DMS114 treated with DMSO at 0.1 percent for 48 hours (cell line): ENCODE measurements at regions not wholly inside any gene's neighbourhood (a gene's known extent, or its start where the extent isn't known, plus 50 kb on each side); places are given as distances from the start of the nearest gene placed in this dataset.
"Not testable (repeated sequence)": the region's sequence is repeated elsewhere in the genome, so short reads cannot be mapped to it uniquely, and the experiment has no call there.

Experiments
- DNase-seq: peaks from one replicate; lab custom pipeline; 2025; ENCODE audit not compliant: unreplicated experiment; lab: John Stamatoyannopoulos, UW

- no peak for DNase-seq
Measured at GRCh38 chr13:44052780-44053184, 173.1 kb downstream of the LACC1 start.

GRCh38 chr13:44053208-44053607, 173.5 kb downstream of the LACC1 start:
- DNase-seq = no peak

GRCh38 chr13:44054525-44054924, 174.8 kb downstream of the LACC1 start:
- DNase-seq = no peak

GRCh38 chr13:44055681-44056080, 176.0 kb downstream of the LACC1 start:
- DNase-seq = not testable (repeated sequence)

- DNase-seq = no peak
Measured at GRCh38 chr13:44058067-44058466, 178.4 kb downstream of the LACC1 start.

- DNase-seq = no peak
Measured at GRCh38 chr13:44058624-44059215, 179.0 kb downstream of the LACC1 start.

GRCh38 chr13:44061876-44062275, 182.2 kb downstream of the LACC1 start:
- DNase-seq = no peak

GRCh38 chr13:44063467-44063866, 183.8 kb downstream of the LACC1 start:
- no peak for DNase-seq

- DNase-seq = no peak
Measured at GRCh38 chr13:44063881-44064280, 184.2 kb downstream of the LACC1 start.

- no peak for DNase-seq
Measured at GRCh38 chr13:44064357-44064756, 184.7 kb downstream of the LACC1 start.

- DNase-seq = no peak
Measured at GRCh38 chr13:44068169-44068568, 188.5 kb downstream of the LACC1 start.

GRCh38 chr13:44068737-44069136, 189.0 kb downstream of the LACC1 start:
- no peak for DNase-seq

- DNase-seq = no peak
Measured at GRCh38 chr13:44072536-44072935, 192.8 kb downstream of the LACC1 start.

GRCh38 chr13:44074611-44075010, 194.9 kb downstream of the LACC1 start:
- DNase-seq = no peak

GRCh38 chr13:44075113-44075512, 195.4 kb downstream of the LACC1 start:
- no peak for DNase-seq

GRCh38 chr13:44078806-44079376, 199.2 kb downstream of the LACC1 start:
- DNase-seq = no peak

- no peak for DNase-seq
Measured at GRCh38 chr13:44079413-44080205, 199.9 kb downstream of the LACC1 start.

GRCh38 chr13:44084146-44084545, 204.4 kb downstream of the LACC1 start:
- no peak for DNase-seq

- no peak for DNase-seq
Measured at GRCh38 chr13:44086389-44086788, 206.7 kb downstream of the LACC1 start.

- DNase-seq = no peak
Measured at GRCh38 chr13:44088411-44088810, 208.7 kb downstream of the LACC1 start.

- no peak for DNase-seq
Measured at GRCh38 chr13:44088991-44089413, 209.3 kb downstream of the LACC1 start.

- DNase-seq = no peak
Measured at GRCh38 chr13:44089452-44089851, 209.7 kb downstream of the LACC1 start.
